K562 (cell line): ENCODE measurements at regions not wholly inside any gene's neighbourhood (a gene's known extent, or its start where the extent isn't known, plus 50 kb on each side); places are given as distances from the start of the nearest gene placed in this dataset.

Experiments
- ATAC-seq: fragments of 200-7000 bp; cut with Tn5 transposase; 3 replicates; pipeline ENCODE4 v1.9.1; 2020; ENCODE audit warnings: moderate library complexity
- BruUV-seq: library from RNA; stranded (reverse); fragments of 400-500 nt; replicated peaks from 2 replicates; lab custom pipeline; 2021; lab: Mats Ljungman, UMichigan
- CTCF ChIA-PET: fragments of 300-600 bp; formaldehyde crosslinking; extraction: SDS; loops from one replicate; lab custom pipeline; 2021; ENCODE audit warnings: low intra/inter-chr PET ratio; lab: Yijun Ruan, JAX
- POLR2A ChIA-PET: fragments of 300-600, 350-650 bp; sonication (Branson Sonifier 250); formaldehyde crosslinking; extraction: SDS; loops from one replicate; lab custom pipeline; 2021; ENCODE audit warnings: antibody characterized with exemption, inconsistent platforms; lab: Yijun Ruan, JAX
- DNase-seq, 4 experiments: peaks; one replicate each; pipeline versions ENCODE4 v3.0.0 to v3.0.0-alpha.2; 2011 to 2018; ENCODE audit warnings: low spot score in 3 of 4, mixed read lengths in 3 of 4; ENCODE audit errors: extremely low read depth in 1 of 4
- FAIRE-seq: peaks from 2 replicates; lab custom pipeline; 2011; peaks lifted over from hg19 to GRCh38; lab: Jason Lieb, UNC
- H2AFZ ChIP-seq: 2 replicates; pipeline ENCODE4 v1.6.0; 2011; ENCODE audit warnings: low read depth, low read length, control low read depth, inconsistent platforms
- H3K27ac ChIP-seq: fragments of 200-600 bp; 3 replicates; pipeline ENCODE4 v1.8.0; 2011; ENCODE audit warnings: low read depth, mild to moderate bottlenecking, control low read depth, inconsistent platforms, low read length, moderate library complexity, mixed read lengths; ENCODE audit errors: extremely low read depth
- H3K27me3 ChIP-seq, 2 experiments: fragments of 300-600 bp in 1 of 2; 2 replicates in 1 of 2; 3 replicates in 1 of 2; pipeline versions ENCODE4 v1.6.0 to v1.8.0; 2011; ENCODE audit warnings: inconsistent platforms in 2 of 2, low read length in 2 of 2, mild to moderate bottlenecking in 1 of 2, mixed read lengths in 1 of 2, moderate library complexity in 1 of 2; ENCODE audit not compliant: control insufficient read depth in 2 of 2, insufficient read depth in 2 of 2
- H3K36me3 ChIP-seq: fragments of 300-600 bp; 3 replicates; pipeline ENCODE4 v1.8.0; 2011; ENCODE audit warnings: mild to moderate bottlenecking, low read length, inconsistent platforms; ENCODE audit not compliant: control insufficient read depth, insufficient read depth
- H3K4me1 ChIP-seq, 2 experiments: fragments of 200-600 bp in 1 of 2; replicated peaks in 1 of 2; 2 replicates in 1 of 2; 3 replicates in 1 of 2; pipeline versions ENCODE4 v1.5.1 to v1.8.0; 2011; ENCODE audit warnings: inconsistent platforms in 2 of 2, low read length in 2 of 2, mild to moderate bottlenecking in 1 of 2, mixed read lengths in 1 of 2, moderate library complexity in 1 of 2; ENCODE audit not compliant: control insufficient read depth in 2 of 2, insufficient read depth in 2 of 2
- H3K4me2 ChIP-seq: 2 replicates; pipeline ENCODE4 v1.6.1; 2011; ENCODE audit warnings: low read length, control low read depth, inconsistent platforms, mixed read lengths; ENCODE audit not compliant: insufficient read depth
- H3K4me3 ChIP-seq: fragments of 200-600 bp; sonication (generic), shearing (Covaris generic); 2 replicates; pipeline ENCODE4 v1.5.1; 2016; ENCODE audit warnings: control low read depth, inconsistent platforms
- H3K79me2 ChIP-seq: fragments of 200-600 bp; 3 replicates; pipeline ENCODE4 v1.8.0; 2011; ENCODE audit warnings: low read length, inconsistent platforms; ENCODE audit not compliant: control insufficient read depth, insufficient read depth
- H3K9ac ChIP-seq, 2 experiments: 2 replicates each; pipeline versions ENCODE4 v1.6.0 to v1.6.1; 2011; ENCODE audit warnings: low read depth in 2 of 2, low read length in 2 of 2, control low read depth in 1 of 2, inconsistent platforms in 1 of 2, mild to moderate bottlenecking in 1 of 2, mixed read lengths in 1 of 2; ENCODE audit not compliant: insufficient read depth in 1 of 2
- H3K9me1 ChIP-seq: one replicate; pipeline ENCODE4 v1.6.0; 2011; ENCODE audit warnings: inconsistent platforms, mild to moderate bottlenecking, low read length, moderate library complexity; ENCODE audit not compliant: control insufficient read depth, insufficient read depth
- H3K9me3 ChIP-seq: replicated peaks from 2 replicates; pipeline ENCODE4 v1.5.1; 2011; ENCODE audit warnings: low read depth, low read length, inconsistent platforms; ENCODE audit not compliant: control insufficient read depth, insufficient read depth
- H4K20me1 ChIP-seq: replicated peaks from 2 replicates; pipeline ENCODE4 v1.6.1; 2011; ENCODE audit warnings: low read length, inconsistent platforms, mixed read lengths; ENCODE audit not compliant: control insufficient read depth, insufficient read depth
- RAD21 ChIP-seq, 2 experiments: fragments of 250-450 bp in 1 of 2; fragments of 450-650 bp in 1 of 2; sonication (Bioruptor Pico) in 1 of 2; formaldehyde crosslinking in 1 of 2; IDR thresholded peaks in 1 of 2; conservative IDR thresholded peaks in 1 of 2; 2 replicates each; pipeline versions ENCODE4 v1.4.0 to v1.8.0; 2020 to 2022; ENCODE audit warnings: mild to moderate bottlenecking in 2 of 2, moderate library complexity in 1 of 2
- RREB1 ChIP-seq: fragments of 250-450 bp; sonication (Bioruptor Pico); IDR thresholded peaks from 2 replicates; pipeline ENCODE4 v1.4.0; 2020
- THRAP3 ChIP-seq: fragments of 450-650 bp; IDR thresholded peaks from 2 replicates; pipeline ENCODE4 v1.6.1; 2016; ENCODE audit warnings: mild to moderate bottlenecking, inconsistent platforms, borderline replicate concordance
- WGBS: fragments of 100-300 bp; shearing (Covaris generic); methylation state at CpG from one replicate; pipeline ENCODE4 v1.1.6; 2016; ENCODE audit warnings: low coverage, mixed read lengths; ENCODE audit not compliant: insufficient coverage; ENCODE audit errors: missing lambda C conversion rate; 5-methylcytosine and 5-hydroxymethylcytosine counted together
- in situ Hi-C: fragments of 300-500 bp; cut with MboI; formaldehyde crosslinking; loops from 4 replicates; pipeline ENCODE4 v1.15.0; 2018; ENCODE audit warnings: inconsistent platforms, mixed read lengths
- intact Hi-C: fragments of 100-400 bp; cut with micrococcal nuclease; formaldehyde crosslinking; loops from 2 replicates; pipeline ENCODE4 v1.14.2; 2022

- TF ChIP-seq RREB1, result no peak
Observed at GRCh38 chr4:123462007-123462406, 65.4 kb downstream of the SPRY1 start (continued).

- intact Hi-C loops, result no loop called here
- H3K27ac ChIP-seq, result no peak overlapping the region
- CTCF ChIA-PET, result no interaction called here
Observed at GRCh38 chr4:123463869-123464268, 67.3 kb downstream of the SPRY1 start.

More at GRCh38 chr4:123463869-123464268, 67.3 kb downstream of the SPRY1 start:
- Histone ChIP-seq H2AFZ (no peak overlapping the region), H3K4me2 (no peak overlapping the region), H3K27me3 (peaks cover 8% of the 10 kb centered on the region in 2 experiments; a peak in 3 of 5 replicates), H3K9me3 (no peaks in the 10 kb centered on the region), H3K79me2 (no peaks in the 10 kb centered on the region), H3K9ac (no peak overlapping the region), H3K4me1 (no peaks in the 10 kb centered on the region), H4K20me1 (no peaks in the 10 kb centered on the region), H3K9me1 (no peaks in the 10 kb centered on the region), H3K4me3 (no peak overlapping the region), H3K36me3 (no peaks in the 10 kb centered on the region)
- POLR2A ChIA-PET, result no interaction called here
- ATAC-seq, result no peak
- in situ Hi-C loops, result no loop called here
- WGBS, result 6% methylated on average over 3 of the region's 3 CpGs
- TF ChIP-seq THRAP3 (no peak), RAD21 (CRISPR knock-in tag; conservative IDR thresholded peaks at IDR 0.05 in 1 of 2, IDR thresholded peaks at IDR 0.05 in 1 of 2) (no peak)
- FAIRE-seq, result no peak
- no peak for DNase-seq
- BruUV-seq, result no TSS peak
